H9 (cell line): ENCODE measurements at regions not wholly inside any gene's neighbourhood (a gene's known extent, or its start where the extent isn't known, plus 50 kb on each side); places are given as distances from the start of the nearest gene placed in this dataset.

Source experiments
- DNase-seq: peaks from one replicate; pipeline ENCODE4 v3.0.0-alpha.2; 2017
- H2AFZ ChIP-seq: one replicate; pipeline ENCODE4 v1.6.1; 2013; ENCODE audit warnings: mild to moderate bottlenecking, low read length, control low read depth, moderate library complexity
- H2AK5ac ChIP-seq: 2 replicates; pipeline ENCODE4 v1.6.1; 2013; ENCODE audit warnings: low read length, control low read depth, mixed read lengths; ENCODE audit not compliant: insufficient read length
- H2BK120ac ChIP-seq: one replicate; pipeline ENCODE4 v1.6.1; 2013; ENCODE audit warnings: low read depth, mild to moderate bottlenecking, low read length, control low read depth, inconsistent platforms; ENCODE audit not compliant: poor library complexity, severe bottlenecking
- H2BK12ac ChIP-seq: 2 replicates; pipeline ENCODE4 v1.6.1; 2013; ENCODE audit warnings: low read length, control low read depth, mixed read lengths, low read depth; ENCODE audit not compliant: insufficient read length
- H2BK15ac ChIP-seq: 2 replicates; pipeline ENCODE4 v1.6.1; 2013; ENCODE audit warnings: low read depth, low read length, control low read depth
- H2BK20ac ChIP-seq: one replicate; pipeline ENCODE4 v1.6.1; 2013; ENCODE audit warnings: low read depth, mild to moderate bottlenecking, low read length, control low read depth, inconsistent platforms; ENCODE audit not compliant: poor library complexity, severe bottlenecking
- H2BK5ac ChIP-seq: 2 replicates; pipeline ENCODE4 v1.6.1; 2013; ENCODE audit warnings: low read length, control low read depth, mixed read lengths; ENCODE audit not compliant: insufficient read length
- H3K14ac ChIP-seq: 2 replicates; pipeline ENCODE4 v1.6.1; 2013; ENCODE audit warnings: low read length, control low read depth; ENCODE audit not compliant: insufficient read depth
- H3K18ac ChIP-seq: 2 replicates; pipeline ENCODE4 v1.6.1; 2013; ENCODE audit warnings: low read depth, mild to moderate bottlenecking, mixed read lengths, low read length, control low read depth; ENCODE audit not compliant: insufficient read length
- H3K23ac ChIP-seq: 2 replicates; pipeline ENCODE4 v1.6.1; 2013; ENCODE audit warnings: low read length, control low read depth, mixed read lengths, low read depth; ENCODE audit not compliant: insufficient read length
- H3K23me2 ChIP-seq: 2 replicates; pipeline ENCODE4 v1.6.1; 2013; ENCODE audit warnings: low read depth, mild to moderate bottlenecking, mixed read lengths, low read length, control low read depth; ENCODE audit not compliant: insufficient read length, poor library complexity, severe bottlenecking
- H3K27ac ChIP-seq: 2 replicates; pipeline ENCODE4 v1.5.1; 2013; ENCODE audit warnings: low read length, control low read depth, mixed read lengths, low read depth; ENCODE audit not compliant: insufficient read length
- H3K27me3 ChIP-seq: 2 replicates; pipeline ENCODE4 v1.6.1; 2013; ENCODE audit warnings: low read length, control low read depth, inconsistent platforms; ENCODE audit not compliant: insufficient read depth
- H3K4ac ChIP-seq: 2 replicates; pipeline ENCODE4 v1.6.1; 2013; ENCODE audit warnings: low read depth, mild to moderate bottlenecking, control low read depth, inconsistent platforms, low read length, moderate library complexity
- H3K4me1 ChIP-seq: 2 replicates; pipeline ENCODE4 v1.6.1; 2013; ENCODE audit warnings: low read length, control low read depth, inconsistent platforms; ENCODE audit not compliant: insufficient read depth
- H3K4me2 ChIP-seq: 2 replicates; pipeline ENCODE4 v1.6.1; 2013; ENCODE audit warnings: low read length, control low read depth, mixed read lengths; ENCODE audit not compliant: insufficient read length, insufficient read depth
- H3K56ac ChIP-seq: 2 replicates; pipeline ENCODE4 v1.6.1; 2013; ENCODE audit warnings: low read depth, mild to moderate bottlenecking, mixed read lengths, low read length, control low read depth; ENCODE audit not compliant: insufficient read length
- H3K79me1 ChIP-seq: 2 replicates; pipeline ENCODE4 v1.6.1; 2013; ENCODE audit warnings: low read depth, mild to moderate bottlenecking, moderate library complexity, low read length, control low read depth, inconsistent platforms; ENCODE audit not compliant: insufficient read depth, poor library complexity, severe bottlenecking
- H3K79me2 ChIP-seq: 2 replicates; pipeline ENCODE4 v1.6.1; 2013; ENCODE audit warnings: low read length, control low read depth, inconsistent platforms; ENCODE audit not compliant: insufficient read depth
- H3K9ac ChIP-seq: 2 replicates; pipeline ENCODE4 v1.6.1; 2013; ENCODE audit warnings: low read length, control low read depth, mixed read lengths; ENCODE audit not compliant: insufficient read length; ENCODE audit errors: extremely low read depth
- H3K9me3 ChIP-seq: one replicate; pipeline ENCODE4 v1.6.1; 2013; ENCODE audit warnings: low read depth, low read length, inconsistent platforms; ENCODE audit not compliant: control insufficient read depth
- H3T11ph ChIP-seq: one replicate; pipeline ENCODE4 v1.6.1; 2013; ENCODE audit warnings: mild to moderate bottlenecking, low read length, control low read depth, inconsistent platforms
- H4K20me1 ChIP-seq: one replicate; pipeline ENCODE4 v1.6.1; 2013; ENCODE audit not compliant: control insufficient read depth, insufficient read length, insufficient read depth
- H4K5ac ChIP-seq: 2 replicates; pipeline ENCODE4 v1.6.1; 2013; ENCODE audit warnings: low read depth, mild to moderate bottlenecking, mixed read lengths, low read length, control low read depth; ENCODE audit not compliant: insufficient read length
- H4K8ac ChIP-seq: replicated peaks from 2 replicates; pipeline ENCODE4 v1.6.1; 2013; ENCODE audit warnings: low read length, control low read depth, mixed read lengths, low read depth; ENCODE audit not compliant: insufficient read length
- H4K91ac ChIP-seq: 2 replicates; pipeline ENCODE4 v1.6.1; 2013; ENCODE audit warnings: low read depth, mild to moderate bottlenecking, moderate library complexity, mixed read lengths, low read length, control low read depth; ENCODE audit not compliant: insufficient read length
- H3K27ac Mint-ChIP-seq, 3 experiments: 2 replicates in 2 of 3; 3 replicates in 1 of 3; pipeline ENCODE4 v1.8.0; 2020 to 2021; ENCODE audit warnings: mixed read lengths in 3 of 3, mild to moderate bottlenecking in 1 of 3, moderate library complexity in 1 of 3
- H3K27me3 Mint-ChIP-seq: 2 replicates; pipeline ENCODE4 v1.8.0; 2021; ENCODE audit warnings: low read depth, mild to moderate bottlenecking, moderate library complexity, mixed read lengths
- H3K36me3 Mint-ChIP-seq, 3 experiments: 2 replicates in 2 of 3; 3 replicates in 1 of 3; pipeline ENCODE4 v1.8.0; 2020 to 2021; ENCODE audit warnings: low read depth in 3 of 3, mixed read lengths in 3 of 3; ENCODE audit not compliant: insufficient read depth in 1 of 3
- H3K4me1 Mint-ChIP-seq, 2 experiments: 2 replicates each; pipeline ENCODE4 v1.8.0; 2020; ENCODE audit warnings: mixed read lengths in 2 of 2
- H3K4me3 Mint-ChIP-seq, 2 experiments: 2 replicates in 1 of 2; 3 replicates in 1 of 2; pipeline ENCODE4 v1.8.0; 2020 to 2021; ENCODE audit warnings: mild to moderate bottlenecking in 2 of 2, mixed read lengths in 2 of 2, moderate library complexity in 1 of 2
- H3K9me3 Mint-ChIP-seq, 2 experiments: 2 replicates in 1 of 2; 3 replicates in 1 of 2; pipeline ENCODE4 v1.8.0; 2020; ENCODE audit warnings: mild to moderate bottlenecking in 2 of 2, mixed read lengths in 2 of 2, moderate library complexity in 1 of 2
- WGBS: extraction: QIAGEN DNeasy Blood & Tissue Kit; methylation state at CpG from one replicate; pipeline ENCODE4 v1.1.7; 2013; ENCODE audit warnings: missing lambda C conversion rate, low lambda C conversion rate, mixed read lengths; ENCODE audit not compliant: insufficient read length; ENCODE audit errors: extremely low coverage; 5-methylcytosine and 5-hydroxymethylcytosine counted together
- TF ChIP-seq, protein P1 (sequence below): fragments of 200-600 bp; sonication (generic); conservative IDR thresholded peaks from 3 replicates; pipeline ENCODE4 v1.8.0; 2021; ENCODE audit warnings: antibody characterized with exemption, mild to moderate bottlenecking

DNA sequence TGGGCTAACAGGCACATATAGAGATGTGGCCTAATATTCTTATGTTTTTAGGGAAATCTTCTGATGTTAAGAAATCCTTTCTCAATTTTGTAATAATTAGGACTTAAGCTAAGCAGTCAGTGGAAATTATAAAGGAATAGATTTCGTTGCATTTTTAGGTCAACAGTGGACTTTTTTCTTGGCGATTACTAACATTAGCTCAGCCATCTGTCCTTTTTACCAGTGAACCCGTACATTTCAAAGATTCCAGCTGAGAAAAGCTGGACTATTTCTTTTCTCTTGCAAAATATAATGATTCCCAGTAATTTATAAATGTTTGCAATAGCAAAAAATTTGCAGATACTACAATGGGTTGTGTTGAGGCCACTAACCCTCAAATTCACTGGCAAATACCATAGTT is 54.9 kb upstream of the CA10 start:
- Histone ChIP-seq H2AK5ac (no peak overlapping the region), H3T11ph (no peak overlapping the region), H3K4me2 (no peak overlapping the region), H3K4me1 (no peaks in the 10 kb centered on the region), H3K4ac (no peak overlapping the region), H2AFZ (no peak overlapping the region), H3K79me2 (no peaks in the 10 kb centered on the region), H4K5ac (no peak overlapping the region), H3K14ac (no peak overlapping the region), H2BK5ac (no peak overlapping the region), H3K27me3 (no peaks in the 10 kb centered on the region), H3K27ac (no peak overlapping the region), H3K23ac (no peak overlapping the region), H4K91ac (no peak overlapping the region), H2BK12ac (no peak overlapping the region), H2BK120ac (no peak overlapping the region), H2BK15ac (no peak overlapping the region), H4K20me1 (no peaks in the 10 kb centered on the region), H4K8ac (no peak overlapping the region), H3K56ac (no peak overlapping the region), H3K9ac (no peak overlapping the region), H2BK20ac (no peak overlapping the region), H3K23me2 (no peaks in the 10 kb centered on the region), H3K9me3 (no peaks in the 10 kb centered on the region), H3K18ac (no peak overlapping the region), H3K79me1 (no peaks in the 10 kb centered on the region)
- Mint-ChIP-seq H3K36me3 (no peaks in the 10 kb centered on the region), H3K27ac (no peak overlapping the region), H3K4me1 (0 out of 4 replicates have a peak, but pooled peaks cover under 1% of the 10 kb centered on the region in 2 experiments), H3K9me3 (peaks cover 0 to 2% of the 10 kb centered on the region in 2 experiments; a peak in 1 of 5 replicates), H3K27me3 (no peaks in the 10 kb centered on the region; the same call in 1 of the 2 replicates), H3K4me3 (no peak overlapping the region)
- WGBS, result no CpG with 5 or more reads among the region's 3 CpGs
- TF ChIP-seq, protein P1, sequence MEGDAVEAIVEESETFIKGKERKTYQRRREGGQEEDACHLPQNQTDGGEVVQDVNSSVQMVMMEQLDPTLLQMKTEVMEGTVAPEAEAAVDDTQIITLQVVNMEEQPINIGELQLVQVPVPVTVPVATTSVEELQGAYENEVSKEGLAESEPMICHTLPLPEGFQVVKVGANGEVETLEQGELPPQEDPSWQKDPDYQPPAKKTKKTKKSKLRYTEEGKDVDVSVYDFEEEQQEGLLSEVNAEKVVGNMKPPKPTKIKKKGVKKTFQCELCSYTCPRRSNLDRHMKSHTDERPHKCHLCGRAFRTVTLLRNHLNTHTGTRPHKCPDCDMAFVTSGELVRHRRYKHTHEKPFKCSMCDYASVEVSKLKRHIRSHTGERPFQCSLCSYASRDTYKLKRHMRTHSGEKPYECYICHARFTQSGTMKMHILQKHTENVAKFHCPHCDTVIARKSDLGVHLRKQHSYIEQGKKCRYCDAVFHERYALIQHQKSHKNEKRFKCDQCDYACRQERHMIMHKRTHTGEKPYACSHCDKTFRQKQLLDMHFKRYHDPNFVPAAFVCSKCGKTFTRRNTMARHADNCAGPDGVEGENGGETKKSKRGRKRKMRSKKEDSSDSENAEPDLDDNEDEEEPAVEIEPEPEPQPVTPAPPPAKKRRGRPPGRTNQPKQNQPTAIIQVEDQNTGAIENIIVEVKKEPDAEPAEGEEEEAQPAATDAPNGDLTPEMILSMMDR, result no peak
- no peak for DNase-seq
